Heart left ventricle (tissue), 16 donors: ENCODE measurements at regions not wholly inside any gene's neighbourhood (a gene's known extent, or its start where the extent isn't known, plus 50 kb on each side); places are given as distances from the start of the nearest gene placed in this dataset.

Experiments
- ATAC-seq, 4 donors: fragments of 200-7000 bp; cut with Tn5 transposase; one replicate each; pipeline ENCODE4 v1.9.1; 2020 to 2022; ENCODE audit warnings: moderate library complexity in 4 of 4, mild to moderate bottlenecking in 3 of 4, moderate number of reproducible peaks in 1 of 4
- DNase-seq, 5 donors: peaks; one replicate each; pipeline ENCODE4 v3.0.0-alpha.2; 2020
- H3K27ac ChIP-seq, 12 donors: fragments of 200-600 bp; sonication (generic) in 4 of 12; one replicate each; pipeline versions ENCODE4 v1.5.0 to v1.8.0; 2016 to 2022; ENCODE audit warnings: mild to moderate bottlenecking in 2 of 12
- H3K27me3 ChIP-seq, 9 donors: fragments of 200-600 bp; sonication (generic) in 2 of 9; one replicate each; pipeline versions ENCODE4 v1.5.1 to v1.8.0; 2016 to 2022; ENCODE audit warnings: mild to moderate bottlenecking in 3 of 9
- H3K36me3 ChIP-seq, 9 donors: fragments of 200-600 bp; sonication (generic) in 2 of 9; one replicate each; pipeline versions ENCODE4 v1.5.0 to v1.8.0; 2018 to 2022; ENCODE audit warnings: mild to moderate bottlenecking in 2 of 9
- H3K4me1 ChIP-seq, 12 donors: fragments of 200-600 bp; sonication (generic) in 4 of 12; one replicate each; pipeline versions ENCODE4 v1.5.0 to v1.8.0; 2016 to 2022; ENCODE audit warnings: mild to moderate bottlenecking in 3 of 12
- H3K4me3 ChIP-seq, 12 donors: fragments of 200-600 bp; sonication (generic) in 4 of 12; one replicate each; pipeline versions ENCODE4 v1.5.0 to v1.8.0; 2017 to 2022; ENCODE audit warnings: mild to moderate bottlenecking in 9 of 12, moderate library complexity in 4 of 12
- H3K9me3 ChIP-seq, 12 donors: fragments of 200-600 bp; sonication (generic) in 4 of 12; one replicate each; pipeline versions ENCODE4 v1.5.0 to v1.8.0; 2016 to 2022; ENCODE audit warnings: mild to moderate bottlenecking in 1 of 12
- POLR2A ChIP-seq, 2 donors: fragments of 450-650 bp; IDR thresholded peaks; one replicate each; pipeline ENCODE4 v1.6.1; 2017; ENCODE audit warnings: antibody characterized with exemption in 2 of 2, mild to moderate bottlenecking in 2 of 2, moderate library complexity in 2 of 2
- WGBS, 4 donors: extraction: QIAGEN DNeasy Blood & Tissue Kit in 2 of 4; methylation state at CpG; one replicate each; pipeline versions ENCODE4 v1.1.5 to v1.1.7; 2013 to 2018; 5-methylcytosine and 5-hydroxymethylcytosine counted together
- intact Hi-C, 10 donors: fragments of 100-400 bp; cut with DNase I; formaldehyde crosslinking; loops; one replicate each; pipeline versions ENCODE4 v1.11.1 to v1.14.2; 2022
- TF ChIP-seq, protein P1 (sequence below), 12 donors: fragments of 200-600 bp; sonication (generic) in 4 of 12; IDR thresholded peaks; one replicate each; pipeline versions ENCODE4 v1.5.0 to v1.8.0; 2018 to 2022; ENCODE audit warnings: antibody characterized with exemption in 12 of 12, mild to moderate bottlenecking in 5 of 12
- donor health status: ischemic (EF 13 %, LVEDD 7.1; RV severe dilation, severe dysfunction).
- donor health status: healthy with polysubstance abuse.
- donor health status: DM: no; HTN: yes; CAD: no.
- donor health status: DM: no; HTN: no; CAD: no.
- donor health status: ischemic (EF 25% LVEDD 6.9; RV normal size, moderate dysfunction).
- donor health status: ischemic (EF 25% LVEDD 5.7; RV mildly dilated, moderate dysfunction).
- donor health status: healthy.
- donor health status: DM: yes; HTN: yes; CAD: no.
- donor health status: ischemic (EF 35%, LVEDD 5.7; RV mildly dilated, moderate dysfunction).
- donor health status: nonischemic (EF 11% LVEDD 7.7; RV severe dilation, severe dysfunction).
- donor health status: DM: yes; HTN: yes; CAD: no.
- donor health status: PGD.
- donor health status: ischemic (EF 29% LVEDD 5.4; RV normal size, mild dysfunction).
- donor health status: nonischemic (EF 23%, LVEDD 6.1; RV moderate dilation, normal function).

DNA sequence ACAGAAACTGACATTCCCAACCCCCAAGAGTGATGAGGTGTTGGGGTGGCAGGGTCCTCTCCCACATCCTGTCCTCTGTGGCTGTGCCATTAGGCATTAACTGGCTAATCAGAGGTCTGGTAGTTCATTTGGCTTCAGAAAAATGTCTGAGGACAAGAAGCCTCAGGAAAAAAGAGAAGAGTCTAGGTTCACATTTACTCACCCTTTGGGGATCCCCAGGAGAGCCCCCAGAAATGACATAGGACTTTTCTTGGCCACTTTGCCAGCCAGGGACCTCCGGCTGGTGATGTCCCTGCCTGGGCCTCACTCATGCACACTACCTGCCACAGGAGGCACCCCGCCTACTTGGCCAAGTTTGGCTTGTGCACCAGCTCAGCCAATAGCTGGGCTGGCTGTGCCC, 173.0 kb downstream of the RBM46 start:
- TF ChIP-seq, protein P1, sequence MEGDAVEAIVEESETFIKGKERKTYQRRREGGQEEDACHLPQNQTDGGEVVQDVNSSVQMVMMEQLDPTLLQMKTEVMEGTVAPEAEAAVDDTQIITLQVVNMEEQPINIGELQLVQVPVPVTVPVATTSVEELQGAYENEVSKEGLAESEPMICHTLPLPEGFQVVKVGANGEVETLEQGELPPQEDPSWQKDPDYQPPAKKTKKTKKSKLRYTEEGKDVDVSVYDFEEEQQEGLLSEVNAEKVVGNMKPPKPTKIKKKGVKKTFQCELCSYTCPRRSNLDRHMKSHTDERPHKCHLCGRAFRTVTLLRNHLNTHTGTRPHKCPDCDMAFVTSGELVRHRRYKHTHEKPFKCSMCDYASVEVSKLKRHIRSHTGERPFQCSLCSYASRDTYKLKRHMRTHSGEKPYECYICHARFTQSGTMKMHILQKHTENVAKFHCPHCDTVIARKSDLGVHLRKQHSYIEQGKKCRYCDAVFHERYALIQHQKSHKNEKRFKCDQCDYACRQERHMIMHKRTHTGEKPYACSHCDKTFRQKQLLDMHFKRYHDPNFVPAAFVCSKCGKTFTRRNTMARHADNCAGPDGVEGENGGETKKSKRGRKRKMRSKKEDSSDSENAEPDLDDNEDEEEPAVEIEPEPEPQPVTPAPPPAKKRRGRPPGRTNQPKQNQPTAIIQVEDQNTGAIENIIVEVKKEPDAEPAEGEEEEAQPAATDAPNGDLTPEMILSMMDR (IDR thresholded peaks at IDR 0.05): no peak
- TF ChIP-seq POLR2A (IDR thresholded peaks at IDR 0.05): no peak
- 76 to 96% (median 87%) methylated on average over 2 of the region's 2 CpGs for WGBS, 4 donors
- ATAC-seq: no peak

DNA sequence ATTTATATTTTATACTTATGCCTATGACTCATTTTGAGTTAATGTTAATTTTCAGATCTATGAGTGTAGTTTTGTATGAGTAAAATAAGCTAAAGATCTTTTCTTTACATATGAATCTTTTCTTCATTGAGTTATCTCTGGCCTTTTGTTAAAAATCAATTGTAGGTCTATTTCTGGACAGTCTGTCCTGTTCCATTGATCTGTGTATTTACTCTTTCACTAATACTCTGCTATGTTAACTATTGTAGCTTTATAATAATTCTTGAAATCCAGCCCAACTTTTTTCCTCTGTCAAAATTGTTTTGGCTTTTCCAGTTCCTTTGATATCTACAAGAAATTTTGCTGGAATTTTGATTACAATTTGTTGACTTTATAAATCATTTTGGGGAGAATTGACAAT, 177.0 kb downstream of the RBM46 start:
- Histone ChIP-seq H3K9me3 (peaks cover 0 to 4% (median 0%) of the 10 kb centered on the region in 12 donors), H3K4me3 (no peak overlapping the region), H3K27me3 (no peaks in the 10 kb centered on the region), H3K4me1 (peaks cover 0 to 23% (median 5%) of the 10 kb centered on the region in 12 donors), H3K36me3 (no peaks in the 10 kb centered on the region), H3K27ac (no peak overlapping the region)
- ATAC-seq (no peak), DNase-seq (no peak)
- TF ChIP-seq, protein P1 (IDR thresholded peaks at IDR 0.05): no peak
- TF ChIP-seq POLR2A (IDR thresholded peaks at IDR 0.05): no peak
- intact Hi-C loops: no loop called here

More for the DNA sequence above, 173.0 kb downstream of the RBM46 start:
- DNase-seq: no peak
- H3K36me3 ChIP-seq: no peaks in the 10 kb centered on the region
- peaks cover 0 to 10% (median 0%) of the 10 kb centered on the region in 12 donors for H3K4me1 ChIP-seq
- H3K4me3 ChIP-seq: no peak overlapping the region
- no peaks in the 10 kb centered on the region for H3K27me3 ChIP-seq
- no peak overlapping the region for H3K27ac ChIP-seq
- H3K9me3 ChIP-seq: peaks cover 0 to 17% (median 0%) of the 10 kb centered on the region in 12 donors
- intact Hi-C loops: no loop called here

DNA sequence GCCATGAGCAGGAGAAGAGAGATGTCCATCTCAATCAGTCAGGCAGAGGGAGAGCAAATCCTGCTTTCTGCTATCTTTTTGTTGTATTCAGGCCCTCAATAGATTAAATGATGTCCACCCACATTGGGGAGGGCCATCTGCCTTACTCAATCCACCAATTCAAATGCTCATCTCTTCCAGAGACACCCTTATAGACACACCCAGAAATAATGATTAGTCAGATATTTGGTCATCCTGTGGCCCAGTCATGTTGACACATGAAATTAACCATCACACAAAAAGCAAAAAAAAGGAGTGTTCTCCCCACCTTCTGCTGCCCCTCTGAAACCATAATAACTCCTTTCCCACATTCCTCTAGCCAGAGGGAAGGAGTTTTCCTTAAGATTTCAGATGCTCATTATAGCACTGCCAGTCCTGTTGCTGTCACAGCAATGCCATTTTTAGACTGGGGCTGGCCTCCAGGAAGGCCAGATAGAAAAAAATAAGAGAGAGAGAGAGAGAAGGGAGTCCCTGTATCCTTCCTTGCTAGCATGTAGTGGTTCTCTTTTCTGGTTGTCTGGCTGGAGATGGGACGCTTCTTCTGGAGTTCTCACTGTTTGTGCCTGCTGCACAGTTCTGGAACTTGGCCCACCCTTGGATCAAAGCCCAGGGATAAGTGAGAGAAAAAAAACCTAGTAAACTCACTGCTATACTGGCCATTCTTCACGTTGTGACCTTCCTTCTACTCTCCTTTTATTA, 177.7 kb downstream of the RBM46 start:
- ATAC-seq (peak; percentile 67 to 86 (median 74)), DNase-seq (peak; percentile 39 to 73 (median 61))
- H3K27me3 ChIP-seq: no peaks in the 10 kb centered on the region
- peaks cover 0 to 23% (median 5%) of the 10 kb centered on the region in 12 donors for H3K4me1 ChIP-seq
- no peak for TF ChIP-seq POLR2A (IDR thresholded peaks at IDR 0.05)
- TF ChIP-seq, protein P1 (IDR thresholded peaks at IDR 0.05): no peak
- intact Hi-C loops: no loop called here
- H3K27ac ChIP-seq: peak overlapping the region in 5 of 12 donors; percentile 33 to 45 (median 42)
- no peak overlapping the region for H3K4me3 ChIP-seq
- WGBS, 4 donors: 8 to 13% (median 11%) methylated on average over 2 of the region's 2 CpGs
- H3K36me3 ChIP-seq: no peaks in the 10 kb centered on the region
- peaks cover 0 to 4% (median 0%) of the 10 kb centered on the region in 12 donors for H3K9me3 ChIP-seq

DNA sequence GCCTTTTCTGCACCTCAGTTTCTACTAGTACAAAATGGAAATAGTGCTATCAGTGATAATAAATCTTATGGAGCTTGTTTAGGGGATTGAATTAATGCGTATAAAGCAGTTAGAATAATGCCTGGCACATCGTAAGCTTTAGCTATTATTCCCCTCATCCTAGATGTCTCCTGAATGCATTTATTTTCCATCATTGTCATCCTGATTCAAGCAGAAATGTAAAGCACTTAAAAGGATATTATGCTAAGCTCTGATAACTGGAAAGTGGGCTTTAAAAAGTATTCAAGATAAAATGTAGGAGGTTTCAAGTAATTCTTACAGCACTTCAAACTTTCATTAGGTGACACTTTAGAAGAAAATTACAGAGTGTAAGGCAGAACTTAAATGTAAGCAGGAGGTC, 178.7 kb downstream of the RBM46 start:
- no peaks in the 10 kb centered on the region for H3K27me3 ChIP-seq
- no peak for TF ChIP-seq POLR2A (IDR thresholded peaks at IDR 0.05)
- TF ChIP-seq, protein P1 (IDR thresholded peaks at IDR 0.05): no peak
- no peak overlapping the region for H3K27ac ChIP-seq
- H3K9me3 ChIP-seq: peaks cover 0 to 6% (median 0%) of the 10 kb centered on the region in 12 donors
- intact Hi-C loops: no loop called here
- peaks cover 0 to 23% (median 5%) of the 10 kb centered on the region in 12 donors for H3K4me1 ChIP-seq
- H3K36me3 ChIP-seq: no peaks in the 10 kb centered on the region
- no peak overlapping the region for H3K4me3 ChIP-seq
- WGBS, 4 donors: 88 to 95% (median 91%) methylated on average over 2 of the region's 2 CpGs
- ATAC-seq (no peak), DNase-seq (no peak)
